Endodermal cell (in vitro differentiated cells): ENCODE measurements at regions not wholly inside any gene's neighbourhood (a gene's known extent, or its start where the extent isn't known, plus 50 kb on each side); places are given as distances from the start of the nearest gene placed in this dataset.

Experiments
- DNase-seq: peaks from one replicate; pipeline ENCODE4 v3.0.0-alpha.2; 2017
- H3K27ac ChIP-seq: 2 replicates; pipeline ENCODE4 v1.5.1; 2013; ENCODE audit warnings: mild to moderate bottlenecking, low read depth, low read length, moderate library complexity
- H3K27me3 ChIP-seq: 2 replicates; pipeline ENCODE4 v1.6.1; 2013; ENCODE audit warnings: mild to moderate bottlenecking, low read length, moderate library complexity; ENCODE audit not compliant: insufficient read depth, control insufficient read depth, poor library complexity, severe bottlenecking
- H3K36me3 ChIP-seq: 2 replicates; pipeline ENCODE4 v1.7.0; 2013; ENCODE audit warnings: mild to moderate bottlenecking, low read length, moderate library complexity; ENCODE audit not compliant: control insufficient read depth, insufficient read depth
- H3K4me1 ChIP-seq: one replicate; pipeline ENCODE4 v1.7.0; 2013; ENCODE audit warnings: low read length; ENCODE audit not compliant: control insufficient read depth, insufficient read depth
- H3K4me3 ChIP-seq: 2 replicates; pipeline ENCODE4 v1.5.1; 2013; ENCODE audit warnings: mild to moderate bottlenecking, low read length, moderate library complexity
- H3K9ac ChIP-seq: 2 replicates; pipeline ENCODE4 v1.6.1; 2013; ENCODE audit warnings: mild to moderate bottlenecking, low read length, moderate library complexity; ENCODE audit not compliant: poor library complexity, severe bottlenecking; ENCODE audit errors: extremely low read depth
- H3K9me3 ChIP-seq: 2 replicates; pipeline ENCODE4 v1.6.1; 2013; ENCODE audit warnings: mild to moderate bottlenecking, low read length, moderate library complexity; ENCODE audit not compliant: control insufficient read depth
- H3K27ac Mint-ChIP-seq: 2 replicates; pipeline ENCODE4 v1.8.0; 2020; ENCODE audit warnings: mixed read lengths
- H3K27me3 Mint-ChIP-seq: 2 replicates; pipeline ENCODE4 v1.8.0; 2021; ENCODE audit warnings: mild to moderate bottlenecking, mixed read lengths; ENCODE audit not compliant: insufficient read depth
- H3K36me3 Mint-ChIP-seq: 2 replicates; pipeline ENCODE4 v1.8.0; 2020; ENCODE audit warnings: low read depth, mixed read lengths
- H3K4me1 Mint-ChIP-seq: 2 replicates; pipeline ENCODE4 v1.8.0; 2020; ENCODE audit warnings: mixed read lengths
- H3K4me3 Mint-ChIP-seq: 2 replicates; pipeline ENCODE4 v1.8.0; 2020; ENCODE audit warnings: mild to moderate bottlenecking, moderate library complexity, mixed read lengths
- H3K9me3 Mint-ChIP-seq: 2 replicates; pipeline ENCODE4 v1.8.0; 2020; ENCODE audit warnings: mild to moderate bottlenecking, mixed read lengths
- WGBS, 2 experiments: methylation state at CpG; one replicate each; pipeline versions ENCODE4 v1.1.5 to v1.1.7; 2013; ENCODE audit warnings: missing lambda C conversion rate in 2 of 2, mixed read lengths in 1 of 2; ENCODE audit not compliant: insufficient coverage in 1 of 2, insufficient read length in 1 of 2; 5-methylcytosine and 5-hydroxymethylcytosine counted together
- TF ChIP-seq, protein P1 (sequence below): fragments of 200-600 bp; sonication (generic); conservative IDR thresholded peaks from 2 replicates; pipeline ENCODE4 v1.5.0; 2021; ENCODE audit warnings: antibody characterized with exemption, mild to moderate bottlenecking

DNA sequence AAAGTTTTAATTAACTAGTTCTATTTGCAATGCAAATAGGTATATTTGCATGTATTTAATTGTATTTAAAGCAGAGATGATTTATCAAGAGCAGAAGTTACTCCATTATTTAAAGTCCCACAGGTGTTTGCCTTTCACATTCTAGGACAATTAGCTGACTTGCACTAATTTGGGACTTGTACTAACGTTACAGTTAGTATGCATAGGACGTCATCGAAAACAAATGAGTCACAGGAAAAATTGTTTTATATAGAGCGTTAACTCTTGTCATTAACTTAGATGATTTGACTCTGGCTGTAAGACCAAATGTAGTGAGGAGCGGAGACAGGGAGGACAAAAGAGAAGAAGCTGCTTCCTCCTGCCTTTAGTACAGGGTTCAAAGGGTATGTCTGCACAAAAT lies 126.1 kb upstream of the IFNE start:
- Histone ChIP-seq H3K4me3 (no peak overlapping the region), H3K9me3 (no peaks in the 10 kb centered on the region), H3K4me1 (no peaks in the 10 kb centered on the region), H3K9ac (no peak overlapping the region), H3K36me3 (no peaks in the 10 kb centered on the region), H3K27ac (no peak overlapping the region), H3K27me3 (no peaks in the 10 kb centered on the region)
- Mint-ChIP-seq H3K36me3 (no peaks in the 10 kb centered on the region), H3K4me1 (peaks cover 1% of the 10 kb centered on the region), H3K9me3 (no peaks in the 10 kb centered on the region), H3K27me3 (peaks cover 3% of the 10 kb centered on the region), H3K4me3 (no peak overlapping the region), H3K27ac (no peak overlapping the region)
- 93 to 96% methylated on average over 5 of the region's 5 CpGs for WGBS, 2 experiments
- no peak for DNase-seq
- TF ChIP-seq, protein P1, sequence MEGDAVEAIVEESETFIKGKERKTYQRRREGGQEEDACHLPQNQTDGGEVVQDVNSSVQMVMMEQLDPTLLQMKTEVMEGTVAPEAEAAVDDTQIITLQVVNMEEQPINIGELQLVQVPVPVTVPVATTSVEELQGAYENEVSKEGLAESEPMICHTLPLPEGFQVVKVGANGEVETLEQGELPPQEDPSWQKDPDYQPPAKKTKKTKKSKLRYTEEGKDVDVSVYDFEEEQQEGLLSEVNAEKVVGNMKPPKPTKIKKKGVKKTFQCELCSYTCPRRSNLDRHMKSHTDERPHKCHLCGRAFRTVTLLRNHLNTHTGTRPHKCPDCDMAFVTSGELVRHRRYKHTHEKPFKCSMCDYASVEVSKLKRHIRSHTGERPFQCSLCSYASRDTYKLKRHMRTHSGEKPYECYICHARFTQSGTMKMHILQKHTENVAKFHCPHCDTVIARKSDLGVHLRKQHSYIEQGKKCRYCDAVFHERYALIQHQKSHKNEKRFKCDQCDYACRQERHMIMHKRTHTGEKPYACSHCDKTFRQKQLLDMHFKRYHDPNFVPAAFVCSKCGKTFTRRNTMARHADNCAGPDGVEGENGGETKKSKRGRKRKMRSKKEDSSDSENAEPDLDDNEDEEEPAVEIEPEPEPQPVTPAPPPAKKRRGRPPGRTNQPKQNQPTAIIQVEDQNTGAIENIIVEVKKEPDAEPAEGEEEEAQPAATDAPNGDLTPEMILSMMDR = no peak

DNA sequence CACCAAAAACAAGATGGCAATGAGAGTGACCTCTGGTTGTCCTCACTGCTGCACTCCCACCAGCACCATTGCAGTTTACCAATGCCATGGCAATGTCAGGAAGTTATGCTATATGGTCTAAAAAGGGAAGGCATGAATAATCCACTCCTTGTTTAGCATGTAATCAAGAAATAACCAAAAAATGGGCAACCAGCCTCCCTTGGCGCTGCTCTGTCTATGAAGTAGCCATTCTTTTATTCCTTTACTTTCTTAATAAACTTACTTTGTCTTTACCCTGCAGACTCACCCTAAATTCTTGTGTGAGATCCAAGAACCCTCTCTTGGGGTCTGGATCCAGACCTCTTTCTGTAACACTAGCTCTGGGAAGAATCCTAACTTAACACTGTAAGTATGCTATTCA lies 127.4 kb upstream of the IFNE start:
- Mint-ChIP-seq H3K4me3 (no peak overlapping the region), H3K9me3 (no peaks in the 10 kb centered on the region), H3K27me3 (peaks cover 3% of the 10 kb centered on the region), H3K36me3 (no peaks in the 10 kb centered on the region), H3K4me1 (peaks cover under 1% of the 10 kb centered on the region), H3K27ac (no peak overlapping the region)
- H3K27ac ChIP-seq = no peak overlapping the region
- no peaks in the 10 kb centered on the region for H3K9me3 ChIP-seq
- no peak overlapping the region for H3K9ac ChIP-seq
- TF ChIP-seq, protein P1 = no peak
- DNase-seq = no peak
- no peak overlapping the region for H3K4me3 ChIP-seq
- H3K36me3 ChIP-seq = no peaks in the 10 kb centered on the region
- WGBS, 2 experiments = 90 to 100% methylated on average over 1 of the region's 1 CpG
- H3K4me1 ChIP-seq = no peaks in the 10 kb centered on the region
- no peaks in the 10 kb centered on the region for H3K27me3 ChIP-seq

DNA sequence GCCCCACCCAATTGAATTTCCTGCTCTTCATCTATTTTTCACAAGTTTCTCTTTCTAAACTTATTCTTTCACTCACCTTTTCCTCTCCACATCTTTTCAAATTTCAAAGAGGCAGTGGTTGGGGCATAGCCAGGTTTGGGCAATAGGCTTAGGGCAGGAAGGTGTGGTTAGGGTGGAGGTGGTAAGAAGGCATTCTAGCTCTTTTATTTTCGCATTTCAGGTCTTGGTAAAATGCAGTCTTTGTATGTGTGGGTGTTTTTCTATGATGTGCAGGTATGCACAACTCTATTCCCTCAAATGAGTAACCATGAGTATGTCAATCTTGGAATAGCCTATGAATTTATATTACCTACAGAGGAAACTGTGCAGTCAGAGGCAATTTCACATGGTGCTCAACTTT lies 129.8 kb upstream of the IFNE start:
- no peaks in the 10 kb centered on the region for H3K9me3 Mint-ChIP-seq
- H3K27ac Mint-ChIP-seq = no peak overlapping the region
- no peak for DNase-seq
- peaks cover 3% of the 10 kb centered on the region for H3K27me3 Mint-ChIP-seq
- Histone ChIP-seq H3K4me3 (no peak overlapping the region), H3K9me3 (no peaks in the 10 kb centered on the region), H3K27ac (no peak overlapping the region), H3K9ac (no peak overlapping the region), H3K4me1 (peaks cover 5% of the 10 kb centered on the region), H3K27me3 (no peaks in the 10 kb centered on the region), H3K36me3 (no peaks in the 10 kb centered on the region)
- H3K4me1 Mint-ChIP-seq = peaks cover 14% of the 10 kb centered on the region
- no peaks in the 10 kb centered on the region for H3K36me3 Mint-ChIP-seq
- 88 to 100% methylated on average over 1 of the region's 1 CpG for WGBS, 2 experiments
- no peak overlapping the region for H3K4me3 Mint-ChIP-seq
- TF ChIP-seq, protein P1 = no peak
